ENCODE measurements at regions not wholly inside any gene's neighbourhood (a gene's known extent, or its start where the extent isn't known, plus 50 kb on each side); places are given as distances from the start of the nearest gene placed in this dataset.

GRCh38 chr12:45596366-45596765 is 133.1 kb upstream of the ARID2 start:
- no peaks in the 10 kb centered on the region for H3K27me3 ChIP-seq
- H3K4me1 ChIP-seq = no peaks in the 10 kb centered on the region
- no peak overlapping the region for H3K27ac ChIP-seq
- H3K9me3 ChIP-seq = no peaks in the 10 kb centered on the region
- no peak for TF ChIP-seq POLR2A (IDR thresholded peaks at IDR 0.05)
- H3K36me3 ChIP-seq = no peaks in the 10 kb centered on the region
- 90% methylated on average over 1 of the region's 1 CpG for WGBS
- DNase-seq (ENCODE audit: low spot score in 2 of 2) = no peak
- no peak overlapping the region for H3K4me3 ChIP-seq

- WGBS = 91% methylated on average over 2 of the region's 2 CpGs
- DNase-seq (ENCODE audit: low spot score in 2 of 2) = no peak
- no peak for TF ChIP-seq CTCF (IDR thresholded peaks at IDR 0.05)
- no peak for TF ChIP-seq POLR2AphosphoS5 (IDR thresholded peaks at IDR 0.05)
- TF ChIP-seq POLR2A (IDR thresholded peaks at IDR 0.05) = no peak
- no peak for TF ChIP-seq EP300 (IDR thresholded peaks at IDR 0.05)
- Histone ChIP-seq H3K27ac (no peak overlapping the region), H3K4me1 (no peaks in the 10 kb centered on the region), H3K4me3 (no peak overlapping the region), H3K27me3 (no peaks in the 10 kb centered on the region), H3K36me3 (no peaks in the 10 kb centered on the region), H3K9me3 (no peaks in the 10 kb centered on the region)
These were observed 131.2 kb upstream of the ARID2 start for GRCh38 chr12:45598336-45598735.

DNA sequence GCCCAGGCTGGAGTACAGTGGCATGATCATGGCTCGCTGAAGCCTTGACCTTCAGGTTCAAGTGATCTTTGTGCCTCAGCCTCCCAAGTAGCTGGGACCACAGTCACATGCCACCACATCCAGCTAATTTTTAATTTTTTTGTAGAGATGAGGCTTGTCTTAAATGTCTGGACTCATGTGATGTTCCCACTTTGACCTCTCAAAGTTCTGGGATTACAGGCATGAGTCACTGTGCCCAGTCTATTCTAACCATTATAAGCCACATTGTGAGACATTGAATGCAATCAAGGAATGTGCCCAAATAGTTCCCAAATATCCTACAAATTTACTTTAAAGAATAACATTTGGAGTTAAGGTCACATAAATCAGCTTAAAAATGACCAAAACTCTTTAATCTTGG is 130.7 kb upstream of the ARID2 start:
- WGBS = 93% methylated on average over 1 of the region's 1 CpG
- no peaks in the 10 kb centered on the region for H3K9me3 ChIP-seq
- TF ChIP-seq CTCF (IDR thresholded peaks at IDR 0.05) = no peak
- TF ChIP-seq POLR2AphosphoS5 (IDR thresholded peaks at IDR 0.05) = no peak
- TF ChIP-seq POLR2A (IDR thresholded peaks at IDR 0.05) = no peak
- no peak for TF ChIP-seq EP300 (IDR thresholded peaks at IDR 0.05)
- H3K27ac ChIP-seq = no peak overlapping the region
- H3K36me3 ChIP-seq = no peaks in the 10 kb centered on the region
- no peaks in the 10 kb centered on the region for H3K4me1 ChIP-seq
- H3K4me3 ChIP-seq = no peak overlapping the region
- H3K27me3 ChIP-seq = no peaks in the 10 kb centered on the region
- no peak for DNase-seq (ENCODE audit: low spot score in 2 of 2)

DNA sequence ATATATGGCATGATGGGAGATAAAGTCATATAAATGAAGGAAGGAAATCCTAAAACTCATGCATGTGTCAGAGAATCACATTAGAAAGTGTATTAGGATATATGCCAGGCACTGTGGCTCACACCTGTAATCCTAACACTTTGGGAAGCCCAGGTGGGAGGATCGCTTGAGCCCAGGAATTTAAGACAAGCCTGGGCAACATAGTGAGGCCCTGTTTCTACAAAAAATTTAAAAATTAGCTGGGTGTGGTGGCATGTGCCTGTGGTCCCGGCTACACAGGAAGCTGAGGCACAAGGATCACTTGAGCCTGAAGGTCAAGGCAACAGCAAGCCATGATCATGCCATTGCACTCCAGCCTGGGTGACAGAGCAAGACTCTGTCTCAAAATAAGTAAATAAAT is 130.3 kb upstream of the ARID2 start:
- no peak overlapping the region for H3K27ac ChIP-seq
- H3K27me3 ChIP-seq = no peaks in the 10 kb centered on the region
- TF ChIP-seq POLR2A (IDR thresholded peaks at IDR 0.05) (no peak), POLR2AphosphoS5 (IDR thresholded peaks at IDR 0.05) (no peak), EP300 (IDR thresholded peaks at IDR 0.05) (no peak), CTCF (IDR thresholded peaks at IDR 0.05) (no peak)
- no peaks in the 10 kb centered on the region for H3K9me3 ChIP-seq
- H3K36me3 ChIP-seq = no peaks in the 10 kb centered on the region
- H3K4me3 ChIP-seq = no peak overlapping the region
- 48% methylated on average over 2 of the region's 2 CpGs for WGBS
- H3K4me1 ChIP-seq = no peaks in the 10 kb centered on the region
- no peak for DNase-seq (ENCODE audit: low spot score in 2 of 2)

DNA sequence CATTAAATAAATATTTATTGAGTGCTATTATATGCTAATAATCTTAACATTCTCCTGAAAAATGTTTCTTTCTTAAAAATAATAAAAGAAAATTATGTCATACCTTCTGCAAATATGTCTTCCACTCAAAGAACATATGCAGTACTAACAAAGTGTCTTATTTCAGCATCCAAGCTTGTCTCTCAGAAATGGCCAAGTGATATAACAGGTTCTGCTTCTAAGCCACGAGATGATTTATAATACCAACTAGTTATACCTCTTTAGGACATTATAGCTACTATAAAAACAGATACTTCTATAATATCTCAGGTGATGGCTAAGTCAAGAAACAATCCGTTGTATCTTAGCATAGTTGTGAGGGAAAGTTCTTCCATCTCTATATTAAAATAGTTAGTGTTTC is 128.1 kb upstream of the ARID2 start:
- WGBS = 48% methylated on average over 2 of the region's 2 CpGs
- Histone ChIP-seq H3K9me3 (no peaks in the 10 kb centered on the region), H3K4me1 (no peaks in the 10 kb centered on the region), H3K36me3 (no peaks in the 10 kb centered on the region), H3K4me3 (no peak overlapping the region), H3K27ac (no peak overlapping the region), H3K27me3 (no peaks in the 10 kb centered on the region)
- TF ChIP-seq CTCF (IDR thresholded peaks at IDR 0.05) = no peak
- no peak for TF ChIP-seq POLR2A (IDR thresholded peaks at IDR 0.05)
- TF ChIP-seq EP300 (IDR thresholded peaks at IDR 0.05) = no peak
- TF ChIP-seq POLR2AphosphoS5 (IDR thresholded peaks at IDR 0.05) = no peak
- DNase-seq (ENCODE audit: low spot score in 2 of 2) = no peak

- WGBS = 52% methylated on average over 4 of the region's 4 CpGs
- no peaks in the 10 kb centered on the region for H3K27me3 ChIP-seq
- no peaks in the 10 kb centered on the region for H3K9me3 ChIP-seq
- H3K27ac ChIP-seq = no peak overlapping the region
- no peaks in the 10 kb centered on the region for H3K36me3 ChIP-seq
- TF ChIP-seq EP300 (IDR thresholded peaks at IDR 0.05) = no peak
- no peak for TF ChIP-seq POLR2AphosphoS5 (IDR thresholded peaks at IDR 0.05)
- TF ChIP-seq CTCF (IDR thresholded peaks at IDR 0.05) = no peak
- TF ChIP-seq POLR2A (IDR thresholded peaks at IDR 0.05) = no peak
- DNase-seq (ENCODE audit: low spot score in 2 of 2) = no peak
- H3K4me1 ChIP-seq = no peaks in the 10 kb centered on the region
- no peak overlapping the region for H3K4me3 ChIP-seq
These were observed 127.6 kb upstream of the ARID2 start for GRCh38 chr12:45601888-45602287.

All from suprapubic skin (tissue), 4 donors.